BJ (cell line): ENCODE measurements at regions not wholly inside any gene's neighbourhood (a gene's known extent, or its start where the extent isn't known, plus 50 kb on each side); places are given as distances from the start of the nearest gene placed in this dataset.

ENCODE experiments used
- CTCF ChIA-PET: fragments of 350-600 bp; formaldehyde crosslinking; extraction: SDS; loops from one replicate; lab custom pipeline; 2021; ENCODE audit warnings: antibody characterized with exemption, inconsistent platforms; lab: Yijun Ruan, JAX
- POLR2A ChIA-PET: fragments of 300-600 bp; sonication (Branson Sonifier 250); formaldehyde crosslinking; extraction: SDS; loops from one replicate; lab custom pipeline; 2021; ENCODE audit warnings: antibody characterized with exemption; lab: Charles Lee
- DNase-seq: peaks from one replicate; pipeline ENCODE4 v3.0.0-alpha.2; 2011; ENCODE audit warnings: low read depth
- H3K27me3 ChIP-seq: 2 replicates; pipeline ENCODE4 v1.6.0; 2011; ENCODE audit warnings: low read length; ENCODE audit not compliant: control insufficient read depth, insufficient read depth
- H3K36me3 ChIP-seq: 2 replicates; pipeline ENCODE4 v1.5.1; 2011; ENCODE audit warnings: low read length; ENCODE audit not compliant: control insufficient read depth, insufficient read depth
- H3K4me3 ChIP-seq: 2 replicates; pipeline ENCODE4 v1.5.1; 2011; ENCODE audit warnings: low read depth, mild to moderate bottlenecking, control low read depth, low read length
- TF ChIP-seq, protein P1 (sequence below): IDR thresholded peaks from 2 replicates; pipeline ENCODE4 v1.5.1; 2011; ENCODE audit warnings: low read depth, mild to moderate bottlenecking, control low read depth, inconsistent platforms, low read length, moderate library complexity; ENCODE audit not compliant: insufficient read depth

DNA sequence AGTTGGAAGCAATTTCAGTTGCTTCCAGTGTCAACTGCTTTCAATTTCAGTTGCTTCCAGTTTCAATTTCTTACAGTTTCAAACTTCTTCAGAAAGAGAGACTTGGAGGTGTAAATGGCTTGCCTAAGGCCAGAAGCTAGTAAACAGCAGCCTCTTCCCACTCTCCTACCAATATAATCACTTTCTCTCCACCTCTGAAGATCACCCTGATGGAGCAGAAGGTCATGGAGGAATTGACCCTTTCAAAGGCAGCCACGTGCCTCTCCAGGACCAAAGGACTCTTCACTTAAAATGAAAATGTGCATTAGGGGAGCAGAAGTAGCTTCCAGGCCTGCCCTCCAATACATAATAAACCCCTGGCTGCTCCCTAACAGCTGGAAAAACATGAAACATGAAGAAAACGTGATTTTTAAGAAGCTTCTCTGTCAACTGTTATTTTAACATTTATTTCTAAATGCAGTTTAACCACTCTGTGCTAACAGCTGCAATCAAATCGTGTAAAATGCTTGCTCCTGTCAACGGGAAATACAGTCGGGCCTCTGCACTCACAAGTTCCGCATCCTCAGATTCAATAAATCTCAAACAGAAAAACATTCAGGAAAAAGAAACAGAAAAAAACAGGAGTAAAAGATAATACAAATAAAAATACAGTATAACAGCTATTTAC is 1020.6 kb downstream of the XPNPEP1 start:
- TF ChIP-seq, protein P1, sequence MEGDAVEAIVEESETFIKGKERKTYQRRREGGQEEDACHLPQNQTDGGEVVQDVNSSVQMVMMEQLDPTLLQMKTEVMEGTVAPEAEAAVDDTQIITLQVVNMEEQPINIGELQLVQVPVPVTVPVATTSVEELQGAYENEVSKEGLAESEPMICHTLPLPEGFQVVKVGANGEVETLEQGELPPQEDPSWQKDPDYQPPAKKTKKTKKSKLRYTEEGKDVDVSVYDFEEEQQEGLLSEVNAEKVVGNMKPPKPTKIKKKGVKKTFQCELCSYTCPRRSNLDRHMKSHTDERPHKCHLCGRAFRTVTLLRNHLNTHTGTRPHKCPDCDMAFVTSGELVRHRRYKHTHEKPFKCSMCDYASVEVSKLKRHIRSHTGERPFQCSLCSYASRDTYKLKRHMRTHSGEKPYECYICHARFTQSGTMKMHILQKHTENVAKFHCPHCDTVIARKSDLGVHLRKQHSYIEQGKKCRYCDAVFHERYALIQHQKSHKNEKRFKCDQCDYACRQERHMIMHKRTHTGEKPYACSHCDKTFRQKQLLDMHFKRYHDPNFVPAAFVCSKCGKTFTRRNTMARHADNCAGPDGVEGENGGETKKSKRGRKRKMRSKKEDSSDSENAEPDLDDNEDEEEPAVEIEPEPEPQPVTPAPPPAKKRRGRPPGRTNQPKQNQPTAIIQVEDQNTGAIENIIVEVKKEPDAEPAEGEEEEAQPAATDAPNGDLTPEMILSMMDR = no peak
- no peaks in the 10 kb centered on the region for H3K27me3 ChIP-seq
- no peak overlapping the region for H3K4me3 ChIP-seq
- no peaks in the 10 kb centered on the region for H3K36me3 ChIP-seq
- ChIA-PET POLR2A (no interaction called here), CTCF (interaction anchor here (1.0 kb wide), 1 partner anchor 9 kb away, joined by 4 read pairs; no protein-coding TSS in a partner anchor)
- no peak for DNase-seq

- no peak overlapping the region for H3K4me3 ChIP-seq
- no peaks in the 10 kb centered on the region for H3K27me3 ChIP-seq
- CTCF ChIA-PET = no interaction called here
- DNase-seq = no peak
- TF ChIP-seq, protein P1 = no peak
- POLR2A ChIA-PET = no interaction called here
- H3K36me3 ChIP-seq = no peaks in the 10 kb centered on the region
Measured at GRCh38 chr10:108901781-108902618, 1021.3 kb downstream of the XPNPEP1 start.

- Histone ChIP-seq H3K27me3 (no peaks in the 10 kb centered on the region), H3K36me3 (no peaks in the 10 kb centered on the region), H3K4me3 (no peak overlapping the region)
- no peak for DNase-seq
- CTCF ChIA-PET = no interaction called here
- POLR2A ChIA-PET = no interaction called here
- TF ChIP-seq, protein P1 = no peak
Measured at GRCh38 chr10:108899670-108900069, 1023.6 kb downstream of the XPNPEP1 start.

- POLR2A ChIA-PET = no interaction called here
- TF ChIP-seq, protein P1 = no peak
Measured at GRCh38 chr10:108894402-108895301, 1028.7 kb downstream of the XPNPEP1 start.

More at GRCh38 chr10:108894402-108895301, 1028.7 kb downstream of the XPNPEP1 start:
- CTCF ChIA-PET = interaction anchor here (0.6 kb wide), 1 partner anchor 124 kb away, joined by 3 read pairs; no protein-coding TSS in a partner anchor
- no peaks in the 10 kb centered on the region for H3K27me3 ChIP-seq
- no peaks in the 10 kb centered on the region for H3K36me3 ChIP-seq
- no peak for DNase-seq
- H3K4me3 ChIP-seq = no peak overlapping the region
